ENCODE measurements at regions not wholly inside any gene's neighbourhood (a gene's known extent, or its start where the extent isn't known, plus 50 kb on each side); places are given as distances from the start of the nearest gene placed in this dataset.

- TF ChIP-seq POLR2AphosphoS5 (IDR thresholded peaks at IDR 0.05; ENCODE audit: low read depth, low read length) (no peak), HDAC6 (IDR thresholded peaks at IDR 0.05; ENCODE audit: low read depth, low read length) (no peak), SP4 (IDR thresholded peaks at IDR 0.05; ENCODE audit: low read length) (no peak), MAX (IDR thresholded peaks at IDR 0.05) (no peak), ZNF274 (IDR thresholded peaks at IDR 0.05; ENCODE audit: borderline replicate concordance, extremely low read depth, low read length) (no peak), NANOG (IDR thresholded peaks at IDR 0.05; ENCODE audit: insufficient read depth, low read depth, low read length, poor library complexity, severe bottlenecking) (no peak), TBP (IDR thresholded peaks at IDR 0.05; ENCODE audit: low read depth, low read length) (no peak), ATF3 (IDR thresholded peaks at IDR 0.05; ENCODE audit: insufficient read depth, low read depth, low read length) (no peak)
- TF ChIP-seq, protein P1, sequence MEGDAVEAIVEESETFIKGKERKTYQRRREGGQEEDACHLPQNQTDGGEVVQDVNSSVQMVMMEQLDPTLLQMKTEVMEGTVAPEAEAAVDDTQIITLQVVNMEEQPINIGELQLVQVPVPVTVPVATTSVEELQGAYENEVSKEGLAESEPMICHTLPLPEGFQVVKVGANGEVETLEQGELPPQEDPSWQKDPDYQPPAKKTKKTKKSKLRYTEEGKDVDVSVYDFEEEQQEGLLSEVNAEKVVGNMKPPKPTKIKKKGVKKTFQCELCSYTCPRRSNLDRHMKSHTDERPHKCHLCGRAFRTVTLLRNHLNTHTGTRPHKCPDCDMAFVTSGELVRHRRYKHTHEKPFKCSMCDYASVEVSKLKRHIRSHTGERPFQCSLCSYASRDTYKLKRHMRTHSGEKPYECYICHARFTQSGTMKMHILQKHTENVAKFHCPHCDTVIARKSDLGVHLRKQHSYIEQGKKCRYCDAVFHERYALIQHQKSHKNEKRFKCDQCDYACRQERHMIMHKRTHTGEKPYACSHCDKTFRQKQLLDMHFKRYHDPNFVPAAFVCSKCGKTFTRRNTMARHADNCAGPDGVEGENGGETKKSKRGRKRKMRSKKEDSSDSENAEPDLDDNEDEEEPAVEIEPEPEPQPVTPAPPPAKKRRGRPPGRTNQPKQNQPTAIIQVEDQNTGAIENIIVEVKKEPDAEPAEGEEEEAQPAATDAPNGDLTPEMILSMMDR (IDR thresholded peaks at IDR 0.05; ENCODE audit: control extremely low read depth in 1 of 3, insufficient read depth in 1 of 3, low read depth in 1 of 3, low read length in 3 of 3) = no peak
Measured at GRCh38 chr12:125244338-125244737, 179.1 kb downstream of the AACS start.
